HCT116 (cell line): ENCODE measurements at regions not wholly inside any gene's neighbourhood (a gene's known extent, or its start where the extent isn't known, plus 50 kb on each side); places are given as distances from the start of the nearest gene placed in this dataset.

Experiments
- ATAC-seq: fragments of 200-7000 bp; cut with Tn5 transposase; 2 replicates; pipeline ENCODE4 v1.9.1; 2020; ENCODE audit warnings: mild to moderate bottlenecking, moderate library complexity
- BruUV-seq: library from RNA; stranded (reverse); fragments of 400-500 nt; replicated peaks from 2 replicates; lab custom pipeline; 2021; lab: Mats Ljungman, UMichigan
- CTCF ChIA-PET: fragments of 300-600 bp; sonication (Branson Sonifier 250); formaldehyde crosslinking; loops from one replicate; lab custom pipeline; 2021; ENCODE audit warnings: antibody characterized with exemption; lab: Charles Lee
- POLR2A ChIA-PET: fragments of 300-600, 350-600 bp; sonication (Branson Sonifier 250); formaldehyde crosslinking; loops from one replicate; lab custom pipeline; 2021; ENCODE audit warnings: antibody characterized with exemption; lab: Charles Lee
- RAD21 ChIA-PET, 2 experiments: fragments of 300-600 bp; sonication (Branson Sonifier 250); formaldehyde crosslinking; loops; one replicate each; lab custom pipeline; 2023; ENCODE audit warnings: low total read pairs in 2 of 2; ENCODE audit not compliant: uncharacterized antibody in 2 of 2, unreplicated experiment in 2 of 2, low non-redundant PET in 1 of 2; lab: Charles Lee
- DNase-seq: peaks from one replicate; pipeline ENCODE4 v3.0.0-alpha.2; 2010; ENCODE audit warnings: low read depth, low spot score
- H2AFZ ChIP-seq: fragments of 200-600 bp; shearing (Covaris generic), sonication (generic); 2 replicates; pipeline ENCODE4 v1.6.1; 2017; ENCODE audit warnings: low read depth, mixed run types, mixed read lengths, antibody characterized with exemption, low read length; ENCODE audit not compliant: poor library complexity, severe bottlenecking
- H3K27ac ChIP-seq: 2 replicates; pipeline ENCODE4 v1.5.1; 2012; ENCODE audit warnings: low read depth, low read length
- H3K27me3 ChIP-seq: fragments of 200-600 bp; sonication (generic); 2 replicates; pipeline ENCODE4 v1.6.1; 2016; ENCODE audit warnings: mixed run types, low read length, mixed read lengths; ENCODE audit not compliant: insufficient read depth
- H3K36me3 ChIP-seq, 2 experiments: fragments of 200-500 bp in 1 of 2; fragments of 200-600 bp in 1 of 2; sonication (Bioruptor generic) in 1 of 2; sonication (generic) in 1 of 2; 2 replicates each; pipeline versions ENCODE4 v1.5.1 to v1.6.1; 2014 to 2016; ENCODE audit warnings: low read length in 2 of 2, inconsistent platforms in 1 of 2, mixed read lengths in 1 of 2, mixed run types in 1 of 2; ENCODE audit not compliant: insufficient read depth in 2 of 2, control insufficient read depth in 1 of 2
- H3K4me1 ChIP-seq, 2 experiments: fragments of 200-600 bp in 1 of 2; sonication (generic) in 1 of 2; 2 replicates each; pipeline versions ENCODE4 v1.5.1 to v1.6.1; 2012 to 2017; ENCODE audit warnings: low read length in 2 of 2, inconsistent platforms in 1 of 2, mild to moderate bottlenecking in 1 of 2, mixed read lengths in 1 of 2, mixed run types in 1 of 2, moderate library complexity in 1 of 2; ENCODE audit not compliant: insufficient read depth in 2 of 2, control insufficient read depth in 1 of 2
- H3K4me2 ChIP-seq: fragments of 200-600 bp; sonication (generic); 2 replicates; pipeline ENCODE4 v1.6.1; 2017; ENCODE audit warnings: mixed run types, low read length, mixed read lengths
- H3K4me3 ChIP-seq, 2 experiments: fragments of 200-600 bp in 1 of 2; sonication (generic) in 1 of 2; replicated peaks in 1 of 2; 2 replicates each; pipeline ENCODE4 v1.5.1; 2011 to 2016; ENCODE audit warnings: low read length in 2 of 2, control low read depth in 1 of 2, low read depth in 1 of 2, mild to moderate bottlenecking in 1 of 2, mixed read lengths in 1 of 2, mixed run types in 1 of 2
- H3K79me2 ChIP-seq: fragments of 200-600 bp; sonication (generic); 2 replicates; pipeline ENCODE4 v1.6.1; 2017; ENCODE audit warnings: mild to moderate bottlenecking, mixed run types, low read length, moderate library complexity, mixed read lengths; ENCODE audit not compliant: insufficient read depth
- H3K9ac ChIP-seq: fragments of 200-600 bp; sonication (generic); 2 replicates; pipeline ENCODE4 v1.6.1; 2016; ENCODE audit warnings: low read length, mixed read lengths
- H3K9me2 ChIP-seq: fragments of 200-600 bp; sonication (generic), shearing (Covaris generic); 2 replicates; pipeline ENCODE4 v1.6.1; 2017; ENCODE audit warnings: mixed run types, mild to moderate bottlenecking, moderate library complexity; ENCODE audit not compliant: insufficient read depth
- H3K9me3 ChIP-seq, 2 experiments: fragments of 200-500 bp in 1 of 2; fragments of 200-600 bp in 1 of 2; sonication (Bioruptor generic) in 1 of 2; sonication (generic) in 1 of 2; 2 replicates each; pipeline ENCODE4 v1.6.1; 2014 to 2017; ENCODE audit warnings: low read length in 2 of 2, mixed read lengths in 2 of 2, inconsistent platforms in 1 of 2, low read depth in 1 of 2, mild to moderate bottlenecking in 1 of 2, mixed run types in 1 of 2, moderate library complexity in 1 of 2; ENCODE audit not compliant: control insufficient read depth in 1 of 2, insufficient read depth in 1 of 2
- H4K20me1 ChIP-seq: fragments of 200-600 bp; sonication (generic), shearing (Covaris generic); 2 replicates; pipeline ENCODE4 v1.6.1; 2017; ENCODE audit warnings: mixed run types, mild to moderate bottlenecking, moderate library complexity; ENCODE audit not compliant: insufficient read depth
- CBX3 ChIP-seq: IDR thresholded peaks from 2 replicates; pipeline ENCODE4 v1.6.1; 2012; ENCODE audit warnings: low read depth
- CEBPB ChIP-seq: IDR thresholded peaks from 2 replicates; pipeline ENCODE4 v1.6.1; 2012; ENCODE audit warnings: low read depth
- EGR1 ChIP-seq: IDR thresholded peaks from 2 replicates; pipeline ENCODE4 v1.6.1; 2012; ENCODE audit warnings: low read depth
- EZH2 ChIP-seq: fragments of 200-600 bp; sonication (generic); IDR thresholded peaks from 2 replicates; pipeline ENCODE4 v1.6.1; 2017; ENCODE audit warnings: antibody characterized with exemption, mixed run types
- FOSL1 ChIP-seq: IDR thresholded peaks from 2 replicates; pipeline ENCODE4 v1.6.1; 2012; ENCODE audit warnings: low read depth
- JUND ChIP-seq: IDR thresholded peaks from 2 replicates; pipeline ENCODE4 v1.6.1; 2012
- POLR2A ChIP-seq: IDR thresholded peaks from 2 replicates; pipeline ENCODE4 v1.7.0; 2011; ENCODE audit warnings: borderline replicate concordance; ENCODE audit not compliant: insufficient read depth, insufficient read length; ENCODE audit errors: extremely low read depth
- RAD21 ChIP-seq: IDR thresholded peaks from 2 replicates; pipeline ENCODE4 v1.6.1; 2012; ENCODE audit warnings: low read depth, mild to moderate bottlenecking
- SIN3A ChIP-seq: IDR thresholded peaks from 2 replicates; pipeline ENCODE4 v1.6.1; 2012; ENCODE audit warnings: low read depth
- SP1 ChIP-seq: IDR thresholded peaks from 2 replicates; pipeline ENCODE4 v1.6.1; 2012; ENCODE audit warnings: low read depth
- SRF ChIP-seq: IDR thresholded peaks from 2 replicates; pipeline ENCODE4 v1.6.1; 2012; ENCODE audit warnings: low read depth
- TCF7L2 ChIP-seq: IDR thresholded peaks from 2 replicates; pipeline ENCODE4 v1.7.0; 2011; ENCODE audit warnings: borderline replicate concordance, inconsistent platforms; ENCODE audit not compliant: insufficient read depth, insufficient read length; ENCODE audit errors: extremely low read depth
- YY1 ChIP-seq: IDR thresholded peaks from 2 replicates; pipeline ENCODE4 v1.6.1; 2011; ENCODE audit warnings: low read length, low read depth, moderate library complexity, mild to moderate bottlenecking; ENCODE audit not compliant: insufficient replicate concordance; ENCODE audit errors: extremely low read depth
- ZNF274 ChIP-seq: fragments of 200-500 bp; sonication (Bioruptor generic); IDR thresholded peaks from 2 replicates; pipeline ENCODE4 v1.6.1; 2014; ENCODE audit warnings: mild to moderate bottlenecking, low read depth, low read length, inconsistent platforms
- intact Hi-C: fragments of 100-400 bp; cut with micrococcal nuclease; formaldehyde crosslinking; loops from 2 replicates; pipeline ENCODE4 v1.10.0; 2022
- TF ChIP-seq, protein P1 (sequence below): IDR thresholded peaks from 2 replicates; pipeline ENCODE4 v1.6.1; 2012; ENCODE audit warnings: low read depth
- TF ChIP-seq, protein P2 (sequence below), 3 experiments: fragments of 200-600 bp in 1 of 3; sonication (generic) in 1 of 3; IDR thresholded peaks in 2 of 3; conservative IDR thresholded peaks in 1 of 3; 2 replicates each; pipeline ENCODE4 v1.5.1; 2012 to 2017; ENCODE audit warnings: low read depth in 2 of 3, low read length in 2 of 3, antibody characterized with exemption in 1 of 3, borderline replicate concordance in 1 of 3, control low read depth in 1 of 3, mild to moderate bottlenecking in 1 of 3, mixed read lengths in 1 of 3, mixed run types in 1 of 3, moderate library complexity in 1 of 3; ENCODE audit not compliant: insufficient read depth in 1 of 3
- TF ChIP-seq, protein P3 (sequence below): IDR thresholded peaks from 2 replicates; pipeline ENCODE4 v1.6.1; 2012
- TF ChIP-seq, protein P4 (sequence below): IDR thresholded peaks from 2 replicates; pipeline ENCODE4 v1.6.1; 2012

DNA sequence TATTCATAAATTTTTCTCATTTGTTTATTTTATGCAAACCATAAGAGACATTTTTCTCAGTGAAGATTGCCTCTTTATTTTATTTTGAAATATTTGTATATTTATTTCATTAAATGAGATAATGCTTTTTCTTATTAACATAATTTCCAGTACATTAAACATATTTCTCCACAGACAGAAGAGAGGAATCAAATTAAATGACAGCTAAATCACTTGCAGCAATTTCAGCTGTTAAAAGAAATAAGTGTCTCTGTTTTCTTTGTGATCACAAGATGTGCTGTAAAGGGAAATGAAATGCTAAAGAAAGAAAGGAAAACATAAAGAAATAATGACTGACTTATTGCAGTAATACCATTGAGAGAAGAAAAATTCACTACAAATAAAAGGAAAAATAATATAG, 414.0 kb upstream of the FANCL start:
- TF ChIP-seq SRF (no peak), TCF7L2 (no peak), EZH2 (no peak), ZNF274 (no peak), CBX3 (no peak), JUND (no peak), YY1 (no peak), FOSL1 (no peak), CEBPB (no peak), RAD21 (no peak), SIN3A (no peak), POLR2A (no peak), SP1 (no peak), EGR1 (no peak)
- TF ChIP-seq, protein P1, sequence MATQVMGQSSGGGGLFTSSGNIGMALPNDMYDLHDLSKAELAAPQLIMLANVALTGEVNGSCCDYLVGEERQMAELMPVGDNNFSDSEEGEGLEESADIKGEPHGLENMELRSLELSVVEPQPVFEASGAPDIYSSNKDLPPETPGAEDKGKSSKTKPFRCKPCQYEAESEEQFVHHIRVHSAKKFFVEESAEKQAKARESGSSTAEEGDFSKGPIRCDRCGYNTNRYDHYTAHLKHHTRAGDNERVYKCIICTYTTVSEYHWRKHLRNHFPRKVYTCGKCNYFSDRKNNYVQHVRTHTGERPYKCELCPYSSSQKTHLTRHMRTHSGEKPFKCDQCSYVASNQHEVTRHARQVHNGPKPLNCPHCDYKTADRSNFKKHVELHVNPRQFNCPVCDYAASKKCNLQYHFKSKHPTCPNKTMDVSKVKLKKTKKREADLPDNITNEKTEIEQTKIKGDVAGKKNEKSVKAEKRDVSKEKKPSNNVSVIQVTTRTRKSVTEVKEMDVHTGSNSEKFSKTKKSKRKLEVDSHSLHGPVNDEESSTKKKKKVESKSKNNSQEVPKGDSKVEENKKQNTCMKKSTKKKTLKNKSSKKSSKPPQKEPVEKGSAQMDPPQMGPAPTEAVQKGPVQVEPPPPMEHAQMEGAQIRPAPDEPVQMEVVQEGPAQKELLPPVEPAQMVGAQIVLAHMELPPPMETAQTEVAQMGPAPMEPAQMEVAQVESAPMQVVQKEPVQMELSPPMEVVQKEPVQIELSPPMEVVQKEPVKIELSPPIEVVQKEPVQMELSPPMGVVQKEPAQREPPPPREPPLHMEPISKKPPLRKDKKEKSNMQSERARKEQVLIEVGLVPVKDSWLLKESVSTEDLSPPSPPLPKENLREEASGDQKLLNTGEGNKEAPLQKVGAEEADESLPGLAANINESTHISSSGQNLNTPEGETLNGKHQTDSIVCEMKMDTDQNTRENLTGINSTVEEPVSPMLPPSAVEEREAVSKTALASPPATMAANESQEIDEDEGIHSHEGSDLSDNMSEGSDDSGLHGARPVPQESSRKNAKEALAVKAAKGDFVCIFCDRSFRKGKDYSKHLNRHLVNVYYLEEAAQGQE: no peak
- TF ChIP-seq, protein P2, sequence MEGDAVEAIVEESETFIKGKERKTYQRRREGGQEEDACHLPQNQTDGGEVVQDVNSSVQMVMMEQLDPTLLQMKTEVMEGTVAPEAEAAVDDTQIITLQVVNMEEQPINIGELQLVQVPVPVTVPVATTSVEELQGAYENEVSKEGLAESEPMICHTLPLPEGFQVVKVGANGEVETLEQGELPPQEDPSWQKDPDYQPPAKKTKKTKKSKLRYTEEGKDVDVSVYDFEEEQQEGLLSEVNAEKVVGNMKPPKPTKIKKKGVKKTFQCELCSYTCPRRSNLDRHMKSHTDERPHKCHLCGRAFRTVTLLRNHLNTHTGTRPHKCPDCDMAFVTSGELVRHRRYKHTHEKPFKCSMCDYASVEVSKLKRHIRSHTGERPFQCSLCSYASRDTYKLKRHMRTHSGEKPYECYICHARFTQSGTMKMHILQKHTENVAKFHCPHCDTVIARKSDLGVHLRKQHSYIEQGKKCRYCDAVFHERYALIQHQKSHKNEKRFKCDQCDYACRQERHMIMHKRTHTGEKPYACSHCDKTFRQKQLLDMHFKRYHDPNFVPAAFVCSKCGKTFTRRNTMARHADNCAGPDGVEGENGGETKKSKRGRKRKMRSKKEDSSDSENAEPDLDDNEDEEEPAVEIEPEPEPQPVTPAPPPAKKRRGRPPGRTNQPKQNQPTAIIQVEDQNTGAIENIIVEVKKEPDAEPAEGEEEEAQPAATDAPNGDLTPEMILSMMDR (IDR thresholded peaks at IDR 0.05 in 2 of 3, conservative IDR thresholded peaks at IDR 0.05 in 1 of 3; ENCODE audit: borderline replicate concordance in 1 of 3, insufficient read depth in 1 of 3, low read depth in 2 of 3, low read length in 2 of 3): no peak
- TF ChIP-seq, protein P3, sequence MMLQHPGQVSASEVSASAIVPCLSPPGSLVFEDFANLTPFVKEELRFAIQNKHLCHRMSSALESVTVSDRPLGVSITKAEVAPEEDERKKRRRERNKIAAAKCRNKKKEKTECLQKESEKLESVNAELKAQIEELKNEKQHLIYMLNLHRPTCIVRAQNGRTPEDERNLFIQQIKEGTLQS: no peak
- TF ChIP-seq, protein P4, sequence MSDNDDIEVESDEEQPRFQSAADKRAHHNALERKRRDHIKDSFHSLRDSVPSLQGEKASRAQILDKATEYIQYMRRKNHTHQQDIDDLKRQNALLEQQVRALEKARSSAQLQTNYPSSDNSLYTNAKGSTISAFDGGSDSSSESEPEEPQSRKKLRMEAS: no peak
- Histone ChIP-seq H3K4me3 (no peak overlapping the region), H3K4me1 (no peaks in the 10 kb centered on the region), H3K9ac (no peak overlapping the region), H3K4me2 (no peak overlapping the region), H3K36me3 (no peaks in the 10 kb centered on the region), H2AFZ (no peak overlapping the region), H3K27me3 (no peaks in the 10 kb centered on the region), H3K27ac (no peak overlapping the region), H4K20me1 (no peaks in the 10 kb centered on the region), H3K79me2 (no peaks in the 10 kb centered on the region), H3K9me2 (no peaks in the 10 kb centered on the region), H3K9me3 (no peaks in the 10 kb centered on the region)
- no TSS peak for BruUV-seq
- RAD21 ChIA-PET: no interaction called here
- intact Hi-C loops: no loop called here
- ATAC-seq: no peak
- no peak for DNase-seq
- CTCF ChIA-PET: no interaction called here
- POLR2A ChIA-PET: no interaction called here
